SK-N-SH (cell line): ENCODE measurements at regions not wholly inside any gene's neighbourhood (a gene's known extent, or its start where the extent isn't known, plus 50 kb on each side); places are given as distances from the start of the nearest gene placed in this dataset.

ENCODE experiments used
- CTCF ChIA-PET: fragments of 300-600, 350-600 bp; formaldehyde crosslinking; extraction: SDS; loops from one replicate; lab custom pipeline; 2021; lab: Yijun Ruan, JAX
- POLR2A ChIA-PET: fragments of 350-600 bp; sonication (Branson Sonifier 250); formaldehyde crosslinking; extraction: SDS; loops from one replicate; lab custom pipeline; 2020; ENCODE audit warnings: antibody characterized with exemption, inconsistent platforms; lab: Yijun Ruan, JAX
- DNase-seq: peaks from one replicate; pipeline ENCODE4 v3.0.0; 2012
- H2AFZ ChIP-seq: fragments of 200-600 bp; sonication (generic); 2 replicates; pipeline ENCODE4 v1.8.1; 2016; ENCODE audit warnings: antibody characterized with exemption, mild to moderate bottlenecking, low read depth
- H3F3A ChIP-seq: fragments of 200-600 bp; sonication (generic); replicated peaks from 2 replicates; pipeline ENCODE3; 2016; ENCODE audit warnings: antibody characterized with exemption, mild to moderate bottlenecking; ENCODE audit not compliant: insufficient read depth
- H3K27ac ChIP-seq, 2 experiments: fragments of 200-500 bp in 1 of 2; fragments of 200-600 bp in 1 of 2; sonication (Bioruptor generic) in 1 of 2; sonication (generic), shearing (Covaris generic) in 1 of 2; 2 replicates each; pipeline versions ENCODE4 v1.5.1 to v1.6.1; 2014 to 2016; ENCODE audit warnings: low read depth in 2 of 2, inconsistent platforms in 1 of 2, low read length in 1 of 2, mild to moderate bottlenecking in 1 of 2, mixed read lengths in 1 of 2
- H3K27me3 ChIP-seq: fragments of 200-600 bp; sonication (generic), shearing (Covaris generic); 2 replicates; pipeline ENCODE4 v1.6.1; 2016; ENCODE audit warnings: mixed run types; ENCODE audit not compliant: insufficient read depth
- H3K36me3 ChIP-seq, 2 experiments: fragments of 200-500 bp in 1 of 2; fragments of 200-600 bp in 1 of 2; sonication (Bioruptor generic) in 1 of 2; sonication (generic) in 1 of 2; replicated peaks in 1 of 2; 2 replicates each; pipeline versions ENCODE3 to v1.5.1; 2014 to 2016; ENCODE audit warnings: low read length in 1 of 2, mild to moderate bottlenecking in 1 of 2; ENCODE audit not compliant: insufficient read depth in 2 of 2, control insufficient read depth in 1 of 2
- H3K4me1 ChIP-seq, 2 experiments: fragments of 200-500 bp in 1 of 2; fragments of 200-600 bp in 1 of 2; sonication (Bioruptor generic) in 1 of 2; sonication (generic), shearing (Covaris generic) in 1 of 2; 2 replicates each; pipeline versions ENCODE4 v1.5.1 to v1.6.1; 2014 to 2016; ENCODE audit warnings: low read depth in 1 of 2, low read length in 1 of 2, mixed run types in 1 of 2; ENCODE audit not compliant: insufficient read depth in 2 of 2, control insufficient read depth in 1 of 2
- H3K4me2 ChIP-seq: fragments of 200-600 bp; sonication (generic), shearing (Covaris generic); 2 replicates; pipeline ENCODE4 v1.6.1; 2017; ENCODE audit warnings: mixed run types
- H3K4me3 ChIP-seq, 2 experiments: fragments of 200-500 bp in 1 of 2; fragments of 200-600 bp in 1 of 2; sonication (Bioruptor generic) in 1 of 2; sonication (generic), shearing (Covaris generic) in 1 of 2; 2 replicates each; pipeline versions ENCODE4 v1.5.1 to v1.8.1; 2014 to 2016; ENCODE audit warnings: low read depth in 2 of 2, inconsistent platforms in 1 of 2, low read length in 1 of 2, mild to moderate bottlenecking in 1 of 2, mixed read lengths in 1 of 2, moderate library complexity in 1 of 2
- H3K79me2 ChIP-seq: fragments of 200-600 bp; sonication (generic); 2 replicates; pipeline ENCODE4 v1.8.1; 2017; ENCODE audit warnings: mild to moderate bottlenecking; ENCODE audit not compliant: insufficient read depth
- H3K9ac ChIP-seq: fragments of 200-600 bp; sonication (generic); 2 replicates; pipeline ENCODE4 v1.6.1; 2017; ENCODE audit warnings: mixed run types
- H3K9me2 ChIP-seq: fragments of 200-600 bp; sonication (generic); 2 replicates; pipeline ENCODE4 v1.6.1; 2017; ENCODE audit warnings: mixed run types
- H3K9me3 ChIP-seq: fragments of 200-600 bp; sonication (generic); 2 replicates; pipeline ENCODE4 v1.6.1; 2017; ENCODE audit warnings: mixed run types, mild to moderate bottlenecking, moderate library complexity
- H4K20me1 ChIP-seq: fragments of 200-600 bp; sonication (generic); 2 replicates; pipeline ENCODE4 v1.6.1; 2017; ENCODE audit warnings: mild to moderate bottlenecking, mixed run types; ENCODE audit not compliant: insufficient read depth
- CHD2 ChIP-seq: fragments of 150-350 bp; IDR thresholded peaks from 2 replicates; pipeline ENCODE4 v1.6.1; 2018; ENCODE audit warnings: low read length; ENCODE audit not compliant: partially characterized antibody
- ELF1 ChIP-seq: IDR thresholded peaks from 2 replicates; pipeline ENCODE4 v1.4.0; 2012
- EP300 ChIP-seq, 2 experiments: IDR thresholded peaks; 2 replicates each; pipeline versions ENCODE4 v1.4.0 to v1.6.1; 2012; ENCODE audit warnings: borderline replicate concordance in 1 of 2, low read depth in 1 of 2, low read length in 1 of 2
- FOXJ3 ChIP-seq: sonication (generic); formaldehyde crosslinking; IDR thresholded peaks from 2 replicates; pipeline ENCODE4 v1.5.1; 2020; ENCODE audit warnings: mild to moderate bottlenecking, missing genetic modification reagents
- GABPA ChIP-seq: IDR thresholded peaks from 2 replicates; pipeline ENCODE4 v1.4.0; 2012; ENCODE audit warnings: low read depth, mild to moderate bottlenecking
- JUND ChIP-seq: IDR thresholded peaks from 2 replicates; pipeline ENCODE4 v1.4.0; 2012
- MEF2A ChIP-seq: IDR thresholded peaks from 2 replicates; pipeline ENCODE4 v1.4.0; 2012; ENCODE audit warnings: low read depth, borderline replicate concordance
- REST ChIP-seq: IDR thresholded peaks from 2 replicates; pipeline ENCODE4 v1.6.1; 2012; ENCODE audit warnings: mild to moderate bottlenecking, low read depth, low read length, moderate library complexity
- RFX5 ChIP-seq: IDR thresholded peaks from 2 replicates; pipeline ENCODE4 v1.6.1; 2012; ENCODE audit warnings: mild to moderate bottlenecking, improper control_type of control experiment, low read length
- SIN3A ChIP-seq: IDR thresholded peaks from 2 replicates; pipeline ENCODE4 v1.6.1; 2012; ENCODE audit warnings: low read depth, mild to moderate bottlenecking, low read length, moderate library complexity, borderline replicate concordance
- TAF1 ChIP-seq: IDR thresholded peaks from 2 replicates; pipeline ENCODE4 v1.6.1; 2012; ENCODE audit warnings: low read depth, mild to moderate bottlenecking, low read length, moderate library complexity, borderline replicate concordance
- ZBTB33 ChIP-seq: IDR thresholded peaks from 2 replicates; pipeline ENCODE4 v1.4.0; 2012; ENCODE audit warnings: low read depth, borderline replicate concordance
- WGBS: methylation state at CpG from one replicate; pipeline ENCODE4 v1.1.6; 2017; ENCODE audit warnings: low lambda C conversion rate; 5-methylcytosine and 5-hydroxymethylcytosine counted together
- TF ChIP-seq, protein P1 (sequence below): IDR thresholded peaks from 2 replicates; pipeline ENCODE4 v1.4.0; 2012; ENCODE audit warnings: low read depth, borderline replicate concordance
- TF ChIP-seq, protein P2 (sequence below): IDR thresholded peaks from 2 replicates; pipeline ENCODE4 v1.4.0; 2012; ENCODE audit warnings: low read depth
- TF ChIP-seq, protein P3 (sequence below): fragments of 150-350 bp; IDR thresholded peaks from 2 replicates; pipeline ENCODE4 v1.6.1; 2016; ENCODE audit warnings: mild to moderate bottlenecking, low read depth, low read length

DNA sequence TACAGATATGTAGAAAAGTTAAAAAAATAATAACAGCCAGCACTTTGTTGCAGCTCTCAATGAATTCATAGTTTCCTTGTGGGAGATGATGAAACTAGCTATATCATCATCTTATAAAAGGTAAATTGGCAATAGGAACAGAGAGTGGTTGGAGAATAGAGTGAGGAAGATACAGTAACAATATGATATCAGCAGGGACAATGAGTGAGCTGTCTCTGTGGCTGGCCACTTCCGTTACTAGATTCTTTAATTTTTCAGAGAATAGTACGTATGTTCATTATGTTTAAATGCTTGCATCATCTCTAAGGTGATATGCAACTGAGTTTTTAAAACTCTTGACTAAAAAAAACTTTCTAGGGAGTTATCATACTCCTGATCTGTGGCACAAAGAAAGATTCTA lies 1006.2 kb upstream of the FLRT2 start:
- Histone ChIP-seq H3K9ac (no peak overlapping the region), H3K4me3 (no peak overlapping the region), H3K27me3 (no peaks in the 10 kb centered on the region), H3K79me2 (no peaks in the 10 kb centered on the region), H4K20me1 (no peaks in the 10 kb centered on the region), H3F3A (no peaks in the 10 kb centered on the region), H3K9me2 (no peaks in the 10 kb centered on the region), H2AFZ (no peak overlapping the region), H3K27ac (no peak overlapping the region), H3K4me2 (no peak overlapping the region), H3K36me3 (no peaks in the 10 kb centered on the region), H3K9me3 (no peaks in the 10 kb centered on the region), H3K4me1 (no peaks in the 10 kb centered on the region)
- TF ChIP-seq, protein P1, sequence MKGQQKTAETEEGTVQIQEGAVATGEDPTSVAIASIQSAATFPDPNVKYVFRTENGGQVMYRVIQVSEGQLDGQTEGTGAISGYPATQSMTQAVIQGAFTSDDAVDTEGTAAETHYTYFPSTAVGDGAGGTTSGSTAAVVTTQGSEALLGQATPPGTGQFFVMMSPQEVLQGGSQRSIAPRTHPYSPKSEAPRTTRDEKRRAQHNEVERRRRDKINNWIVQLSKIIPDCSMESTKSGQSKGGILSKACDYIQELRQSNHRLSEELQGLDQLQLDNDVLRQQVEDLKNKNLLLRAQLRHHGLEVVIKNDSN, result no peak
- WGBS, result 2% methylated on average over 2 of the region's 2 CpGs
- DNase-seq, result no peak
- CTCF ChIA-PET, result no interaction called here
- POLR2A ChIA-PET, result no interaction called here

GRCh38 chr14:84527706-84528105 lies 1002.2 kb upstream of the FLRT2 start:
- TF ChIP-seq TAF1, result no peak
- TF ChIP-seq, protein P2, sequence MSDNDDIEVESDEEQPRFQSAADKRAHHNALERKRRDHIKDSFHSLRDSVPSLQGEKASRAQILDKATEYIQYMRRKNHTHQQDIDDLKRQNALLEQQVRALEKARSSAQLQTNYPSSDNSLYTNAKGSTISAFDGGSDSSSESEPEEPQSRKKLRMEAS, result no peak
- no peak for TF ChIP-seq RFX5
- TF ChIP-seq ELF1, result no peak
- CTCF ChIA-PET, result no interaction called here
- Histone ChIP-seq H3K36me3 (no peaks in the 10 kb centered on the region), H3K4me2 (no peak overlapping the region), H2AFZ (no peak overlapping the region), H3K9ac (no peak overlapping the region), H3K4me3 (no peak overlapping the region), H3K27ac (no peak overlapping the region), H4K20me1 (0 out of 2 replicates have a peak, but pooled peaks cover 3% of the 10 kb centered on the region), H3K79me2 (no peaks in the 10 kb centered on the region), H3F3A (no peaks in the 10 kb centered on the region), H3K9me2 (no peaks in the 10 kb centered on the region), H3K4me1 (no peaks in the 10 kb centered on the region), H3K9me3 (no peaks in the 10 kb centered on the region), H3K27me3 (no peaks in the 10 kb centered on the region)
- 2% methylated on average over 3 of the region's 3 CpGs for WGBS
- POLR2A ChIA-PET, result no interaction called here
- DNase-seq, result no peak

- no peaks in the 10 kb centered on the region for H3F3A ChIP-seq
- WGBS, result 28% methylated on average over 2 of the region's 2 CpGs
- no peak overlapping the region for H3K27ac ChIP-seq
- no peaks in the 10 kb centered on the region for H3K9me3 ChIP-seq
- no peaks in the 10 kb centered on the region for H3K79me2 ChIP-seq
- ChIA-PET CTCF (no interaction called here), POLR2A (no interaction called here)
- peaks cover 3% of the 10 kb centered on the region; the same call in 1 of the 2 replicates for H3K27me3 ChIP-seq
- no peaks in the 10 kb centered on the region for H3K36me3 ChIP-seq
- 0 out of 2 replicates have a peak, but pooled peaks cover 3% of the 10 kb centered on the region for H4K20me1 ChIP-seq
- DNase-seq, result no peak
- H3K4me1 ChIP-seq, result no peaks in the 10 kb centered on the region
- H2AFZ ChIP-seq, result no peak overlapping the region
- H3K9ac ChIP-seq, result no peak overlapping the region
- H3K9me2 ChIP-seq, result no peaks in the 10 kb centered on the region
- no peak overlapping the region for H3K4me2 ChIP-seq
- H3K4me3 ChIP-seq, result no peak overlapping the region
- no peak for TF ChIP-seq EP300 (IDR thresholded peaks at IDR 0.05; ENCODE audit: borderline replicate concordance in 1 of 2, low read depth in 1 of 2, low read length in 1 of 2)
- TF ChIP-seq MEF2A, result no peak
- TF ChIP-seq CHD2, result no peak
- TF ChIP-seq FOXJ3 (CRISPR knock-in tag), result no peak
- no peak for TF ChIP-seq JUND
- TF ChIP-seq, protein P3, sequence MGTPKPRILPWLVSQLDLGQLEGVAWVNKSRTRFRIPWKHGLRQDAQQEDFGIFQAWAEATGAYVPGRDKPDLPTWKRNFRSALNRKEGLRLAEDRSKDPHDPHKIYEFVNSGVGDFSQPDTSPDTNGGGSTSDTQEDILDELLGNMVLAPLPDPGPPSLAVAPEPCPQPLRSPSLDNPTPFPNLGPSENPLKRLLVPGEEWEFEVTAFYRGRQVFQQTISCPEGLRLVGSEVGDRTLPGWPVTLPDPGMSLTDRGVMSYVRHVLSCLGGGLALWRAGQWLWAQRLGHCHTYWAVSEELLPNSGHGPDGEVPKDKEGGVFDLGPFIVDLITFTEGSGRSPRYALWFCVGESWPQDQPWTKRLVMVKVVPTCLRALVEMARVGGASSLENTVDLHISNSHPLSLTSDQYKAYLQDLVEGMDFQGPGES, result no peak
- TF ChIP-seq GABPA, result no peak
- TF ChIP-seq ZBTB33, result no peak
- no peak for TF ChIP-seq SIN3A
- TF ChIP-seq REST, result no peak
Observed at GRCh38 chr14:84532016-84532415, 997.9 kb upstream of the FLRT2 start.
